Chondrocyte (in vitro differentiated cells): ENCODE measurements at regions not wholly inside any gene's neighbourhood (a gene's known extent, or its start where the extent isn't known, plus 50 kb on each side); places are given as distances from the start of the nearest gene placed in this dataset.

Experiments used
- DNase-seq: peaks from one replicate; pipeline ENCODE4 v3.0.0; 2021; ENCODE audit warnings: mixed read lengths, low spot score
- H3K27ac Mint-ChIP-seq: one replicate; pipeline ENCODE4 v1.8.0; 2021; ENCODE audit warnings: mild to moderate bottlenecking, moderate library complexity, mixed read lengths; ENCODE audit not compliant: unreplicated experiment
- H3K27me3 Mint-ChIP-seq: 2 replicates; pipeline ENCODE4 v1.8.0; 2021; ENCODE audit warnings: low read depth, mixed read lengths
- H3K36me3 Mint-ChIP-seq: 2 replicates; pipeline ENCODE4 v1.8.0; 2021; ENCODE audit warnings: low read depth, mixed read lengths
- H3K4me1 Mint-ChIP-seq: 2 replicates; pipeline ENCODE4 v1.8.0; 2021; ENCODE audit warnings: low read depth, mild to moderate bottlenecking, mixed read lengths
- H3K4me3 Mint-ChIP-seq: one replicate; pipeline ENCODE4 v1.8.0; 2021; ENCODE audit warnings: mild to moderate bottlenecking, moderate library complexity, mixed read lengths; ENCODE audit not compliant: unreplicated experiment
- H3K9me3 Mint-ChIP-seq: 2 replicates; pipeline ENCODE4 v1.8.0; 2021; ENCODE audit warnings: low read depth, mixed read lengths
- CTCF ChIP-seq: fragments of 200-600 bp; sonication (generic); IDR thresholded peaks from 2 replicates; pipeline ENCODE4 v1.5.0; 2021; ENCODE audit warnings: antibody characterized with exemption, mild to moderate bottlenecking, moderate library complexity

DNA sequence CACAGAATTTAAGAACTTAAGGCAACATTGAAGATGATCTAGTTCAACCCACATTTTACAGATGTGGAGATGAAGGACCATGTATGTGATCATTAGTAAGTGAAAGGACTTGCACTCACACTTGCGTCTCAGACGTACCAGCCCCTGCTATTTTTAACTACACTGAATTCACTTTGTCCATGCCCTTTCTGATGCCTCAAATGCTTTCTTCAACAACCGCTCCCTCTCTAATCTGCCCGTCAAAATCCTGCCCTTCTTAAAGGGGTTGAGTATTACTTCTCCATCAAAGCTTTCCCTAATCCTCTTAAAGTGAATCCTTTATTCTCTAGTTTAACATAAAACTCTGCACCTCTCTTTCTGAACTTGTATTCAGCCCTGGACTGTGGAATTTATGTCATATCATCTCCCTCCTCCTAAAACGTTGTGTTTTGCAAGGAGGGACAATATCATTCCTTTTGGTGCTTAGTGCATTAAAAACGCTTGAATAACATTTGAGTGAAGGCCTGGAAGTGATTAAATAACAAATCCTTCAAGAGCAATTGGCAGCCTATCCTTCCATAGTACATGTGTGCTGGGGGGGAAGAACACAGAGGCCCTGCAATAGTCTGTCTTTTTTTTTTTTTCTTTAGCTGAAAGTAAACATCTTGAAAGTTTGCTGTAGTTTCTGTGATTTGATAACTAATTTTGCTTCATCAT, 493.3 kb downstream of the LMO7 start:
- no peaks in the 10 kb centered on the region for H3K4me1 Mint-ChIP-seq
- peaks cover 5% of the 10 kb centered on the region for H3K9me3 Mint-ChIP-seq
- peaks cover 10% of the 10 kb centered on the region for H3K27me3 Mint-ChIP-seq
- H3K27ac Mint-ChIP-seq: no peak overlapping the region
- no peak for DNase-seq
- no peak for TF ChIP-seq CTCF
- H3K36me3 Mint-ChIP-seq: no peaks in the 10 kb centered on the region
- no peak overlapping the region for H3K4me3 Mint-ChIP-seq

DNA sequence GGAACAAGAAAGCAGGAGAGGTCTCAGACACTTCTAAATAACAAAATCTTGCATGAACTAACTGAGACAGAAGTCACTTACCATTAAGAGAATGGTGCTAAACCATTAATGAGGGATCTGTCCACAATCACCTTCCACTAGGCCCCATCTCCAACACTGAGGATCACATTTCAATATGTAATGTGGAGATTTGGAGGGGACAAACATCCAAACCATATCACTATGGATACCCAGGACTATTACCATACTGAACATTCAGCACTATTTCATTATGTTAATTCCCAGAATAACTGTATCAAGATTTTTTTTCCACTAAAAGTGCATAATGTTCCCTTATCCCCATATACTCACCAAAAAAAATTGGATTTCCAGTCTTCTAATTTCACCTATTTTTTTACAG, 491.8 kb downstream of the LMO7 start:
- TF ChIP-seq CTCF: no peak
- H3K27ac Mint-ChIP-seq: no peak overlapping the region
- peaks cover 12% of the 10 kb centered on the region for H3K9me3 Mint-ChIP-seq
- H3K27me3 Mint-ChIP-seq: peaks cover under 1% of the 10 kb centered on the region
- H3K4me3 Mint-ChIP-seq: no peak overlapping the region
- no peaks in the 10 kb centered on the region for H3K4me1 Mint-ChIP-seq
- peaks cover 4% of the 10 kb centered on the region for H3K36me3 Mint-ChIP-seq
- no peak for DNase-seq

DNA sequence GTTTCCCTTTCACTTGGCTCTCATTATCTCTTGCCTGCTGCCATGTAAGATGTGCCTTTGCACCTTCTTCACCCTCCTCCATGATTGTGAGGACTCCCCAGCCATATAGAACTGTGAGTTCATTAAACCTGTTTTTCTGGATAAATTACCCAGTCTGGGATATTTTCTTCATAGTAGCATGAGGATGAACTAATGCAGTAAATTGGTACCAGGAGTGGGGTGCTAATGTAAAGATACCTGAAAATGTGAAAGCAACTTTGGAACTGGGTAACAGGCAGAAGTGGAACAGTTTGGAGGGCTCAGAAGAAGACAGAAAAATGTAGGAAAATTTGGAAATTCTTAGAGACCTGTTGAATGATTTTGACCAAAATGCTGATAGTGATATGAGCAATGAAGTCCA, 487.4 kb downstream of the LMO7 start:
- Mint-ChIP-seq H3K4me1 (no peaks in the 10 kb centered on the region), H3K9me3 (peaks cover 28% of the 10 kb centered on the region), H3K36me3 (peaks cover 4% of the 10 kb centered on the region), H3K4me3 (no peak overlapping the region), H3K27me3 (no peaks in the 10 kb centered on the region), H3K27ac (no peak overlapping the region)
- TF ChIP-seq CTCF: no peak
- DNase-seq: no peak

GRCh38 chr13:76116751-76117360, 480.7 kb downstream of the LMO7 start:
- TF ChIP-seq CTCF: no peak
- H3K9me3 Mint-ChIP-seq: peaks cover 23% of the 10 kb centered on the region
- no peak for DNase-seq
- peaks cover 4% of the 10 kb centered on the region for H3K27me3 Mint-ChIP-seq
- no peaks in the 10 kb centered on the region for H3K4me1 Mint-ChIP-seq
- no peak overlapping the region for H3K27ac Mint-ChIP-seq
- no peak overlapping the region for H3K4me3 Mint-ChIP-seq
- H3K36me3 Mint-ChIP-seq: no peaks in the 10 kb centered on the region

GRCh38 chr13:76106763-76107162, 470.6 kb downstream of the LMO7 start:
- Mint-ChIP-seq H3K36me3 (no peaks in the 10 kb centered on the region), H3K27ac (no peak overlapping the region), H3K9me3 (peaks cover 19% of the 10 kb centered on the region), H3K4me3 (no peak overlapping the region), H3K4me1 (no peaks in the 10 kb centered on the region), H3K27me3 (peaks cover 12% of the 10 kb centered on the region)
- no peak for TF ChIP-seq CTCF
- DNase-seq: no peak
